LNCaP clone FGC (cell line): ENCODE measurements at regions not wholly inside any gene's neighbourhood (a gene's known extent, or its start where the extent isn't known, plus 50 kb on each side); places are given as distances from the start of the nearest gene placed in this dataset.
A peak's percentile ranks its signal among the peaks of the same experiment; 100 is the strongest.
"Not testable (repeated sequence)": the region's sequence is repeated elsewhere in the genome, so short reads cannot be mapped to it uniquely, and the experiment has no call there.

Experiments used
- DNase-seq: peaks from one replicate; pipeline ENCODE4 v3.0.0-alpha.2; 2011; ENCODE audit warnings: low read depth
- H3K4me3 ChIP-seq: 2 replicates; pipeline ENCODE4 v1.5.1; 2011; ENCODE audit warnings: mild to moderate bottlenecking, low read depth, low read length, control low read depth
- TF ChIP-seq, protein P1 (sequence below): IDR thresholded peaks from 2 replicates; pipeline ENCODE4 v1.5.1; 2012; ENCODE audit warnings: mild to moderate bottlenecking; ENCODE audit not compliant: control insufficient read depth, insufficient read depth; ENCODE audit errors: extremely low read depth

DNA sequence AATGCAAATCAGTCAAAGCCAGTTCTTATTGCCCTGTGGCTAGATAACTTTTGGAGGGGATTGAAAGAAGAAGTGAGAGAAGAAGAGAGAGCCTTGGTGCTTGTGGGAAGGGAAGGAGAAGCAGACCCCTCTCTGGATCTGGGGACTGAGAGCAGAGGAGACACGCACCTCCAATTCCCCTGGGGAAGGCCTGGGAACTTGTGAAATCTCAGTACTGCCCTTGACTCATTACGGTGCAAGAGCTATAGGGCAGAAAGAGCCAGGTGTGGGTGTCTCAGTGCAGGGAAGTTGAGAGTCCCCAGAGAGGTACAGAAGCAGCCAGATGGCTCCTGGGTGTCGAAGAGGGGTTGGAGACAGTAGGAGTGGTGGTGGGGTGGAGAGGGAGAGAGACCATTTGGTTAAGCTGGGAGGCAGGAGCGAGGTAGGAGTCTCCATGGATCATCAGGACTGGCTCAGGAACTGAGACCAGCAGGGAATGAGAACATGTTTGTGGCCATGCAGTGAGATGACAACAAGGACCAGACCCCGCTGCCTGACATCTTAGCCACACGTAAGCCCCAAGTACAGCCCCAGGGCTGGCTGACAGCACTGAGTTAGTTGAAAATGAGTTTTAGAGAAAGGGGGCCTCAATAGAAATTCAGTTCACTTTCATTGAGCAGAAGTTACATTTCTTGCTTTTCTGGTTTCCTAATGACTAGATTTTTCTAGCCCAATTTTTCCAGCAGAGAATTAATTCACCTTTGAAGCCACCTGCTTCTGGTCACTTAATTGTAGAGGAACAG is 238.2 kb downstream of the BUB3 start:
- H3K4me3 ChIP-seq, result no peak overlapping the region
- DNase-seq, result no peak
- TF ChIP-seq, protein P1, sequence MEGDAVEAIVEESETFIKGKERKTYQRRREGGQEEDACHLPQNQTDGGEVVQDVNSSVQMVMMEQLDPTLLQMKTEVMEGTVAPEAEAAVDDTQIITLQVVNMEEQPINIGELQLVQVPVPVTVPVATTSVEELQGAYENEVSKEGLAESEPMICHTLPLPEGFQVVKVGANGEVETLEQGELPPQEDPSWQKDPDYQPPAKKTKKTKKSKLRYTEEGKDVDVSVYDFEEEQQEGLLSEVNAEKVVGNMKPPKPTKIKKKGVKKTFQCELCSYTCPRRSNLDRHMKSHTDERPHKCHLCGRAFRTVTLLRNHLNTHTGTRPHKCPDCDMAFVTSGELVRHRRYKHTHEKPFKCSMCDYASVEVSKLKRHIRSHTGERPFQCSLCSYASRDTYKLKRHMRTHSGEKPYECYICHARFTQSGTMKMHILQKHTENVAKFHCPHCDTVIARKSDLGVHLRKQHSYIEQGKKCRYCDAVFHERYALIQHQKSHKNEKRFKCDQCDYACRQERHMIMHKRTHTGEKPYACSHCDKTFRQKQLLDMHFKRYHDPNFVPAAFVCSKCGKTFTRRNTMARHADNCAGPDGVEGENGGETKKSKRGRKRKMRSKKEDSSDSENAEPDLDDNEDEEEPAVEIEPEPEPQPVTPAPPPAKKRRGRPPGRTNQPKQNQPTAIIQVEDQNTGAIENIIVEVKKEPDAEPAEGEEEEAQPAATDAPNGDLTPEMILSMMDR, result no peak

DNA sequence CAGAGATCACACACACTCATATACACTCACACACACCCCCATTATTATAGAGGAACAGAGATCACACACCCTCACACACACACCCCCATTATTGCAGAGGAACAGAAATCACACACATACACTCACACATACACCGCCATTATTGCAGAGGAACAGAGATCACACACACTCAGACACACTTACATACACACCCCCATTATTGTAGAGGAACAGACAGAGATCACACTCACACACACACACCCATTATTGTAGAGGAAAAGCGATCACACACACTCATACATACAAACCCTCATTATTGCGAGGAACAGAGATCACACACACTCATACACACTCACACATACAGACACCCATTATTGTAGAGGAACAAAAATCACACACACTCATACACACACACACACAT is 239.0 kb downstream of the BUB3 start:
- TF ChIP-seq, protein P1, result no peak
- DNase-seq, result no peak
- no peak overlapping the region for H3K4me3 ChIP-seq

DNA sequence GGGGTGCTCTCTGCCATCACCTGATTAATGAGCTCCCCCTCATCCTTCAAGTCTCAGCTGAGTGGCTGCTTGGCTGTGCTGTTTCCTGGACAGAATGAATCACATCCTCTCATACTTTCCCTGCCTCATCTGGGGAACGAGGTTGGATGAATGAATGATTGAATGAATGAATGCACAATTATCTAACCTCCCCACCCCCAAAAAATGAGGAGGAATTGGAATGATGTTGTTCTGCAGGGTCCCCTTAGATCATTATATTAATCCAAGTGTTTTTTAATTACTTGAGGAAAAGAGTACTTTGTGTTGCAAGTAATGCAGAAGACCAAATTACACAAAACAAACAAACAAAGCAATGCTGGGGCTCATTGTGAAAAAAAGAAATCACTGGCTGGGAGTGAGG is 240.2 kb downstream of the BUB3 start:
- TF ChIP-seq, protein P1, result no peak
- no peak overlapping the region for H3K4me3 ChIP-seq
- no peak for DNase-seq

DNA sequence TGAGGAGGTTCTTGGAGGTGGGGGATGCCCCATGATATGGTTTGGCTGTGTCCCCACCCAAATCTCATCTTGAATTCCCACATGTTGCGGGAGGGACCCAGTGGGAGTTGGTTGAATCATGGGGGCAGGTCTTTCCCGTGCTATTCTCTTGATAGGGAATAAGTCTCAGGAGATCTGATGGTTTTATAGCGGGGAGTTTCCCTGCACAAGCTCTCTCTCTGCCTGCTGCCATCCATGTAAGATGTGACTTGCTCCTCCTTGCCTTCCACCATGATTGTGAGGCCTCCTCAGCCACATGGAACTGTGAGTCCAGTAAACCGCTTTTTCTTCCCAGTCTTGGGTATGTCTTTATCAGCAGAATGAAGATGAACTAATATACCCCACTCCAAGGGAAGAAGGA is 241.0 kb downstream of the BUB3 start:
- not testable (repeated sequence) for DNase-seq, H3K4me3 ChIP-seq

DNA sequence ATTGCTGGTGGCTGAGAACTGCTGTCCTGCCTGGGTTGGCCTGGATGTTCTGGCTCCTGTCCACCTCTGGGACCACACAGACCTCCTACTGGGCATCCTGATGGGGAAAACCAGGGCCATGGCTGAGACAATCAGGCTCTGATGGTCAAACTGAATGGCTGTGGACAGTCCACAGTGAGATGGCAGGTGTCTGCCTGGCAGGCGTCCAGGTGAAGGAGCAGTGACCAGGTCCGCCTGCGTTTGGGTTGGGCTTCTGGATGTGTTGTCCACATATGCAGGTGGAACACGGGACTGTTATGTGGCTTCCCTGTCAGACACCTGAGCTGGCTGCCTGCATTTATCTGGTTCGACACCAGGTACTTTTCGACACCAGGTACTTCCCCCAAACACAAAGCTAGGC is 241.7 kb downstream of the BUB3 start:
- H3K4me3 ChIP-seq, result no peak overlapping the region
- no peak for DNase-seq
- TF ChIP-seq, protein P1, result no peak

DNA sequence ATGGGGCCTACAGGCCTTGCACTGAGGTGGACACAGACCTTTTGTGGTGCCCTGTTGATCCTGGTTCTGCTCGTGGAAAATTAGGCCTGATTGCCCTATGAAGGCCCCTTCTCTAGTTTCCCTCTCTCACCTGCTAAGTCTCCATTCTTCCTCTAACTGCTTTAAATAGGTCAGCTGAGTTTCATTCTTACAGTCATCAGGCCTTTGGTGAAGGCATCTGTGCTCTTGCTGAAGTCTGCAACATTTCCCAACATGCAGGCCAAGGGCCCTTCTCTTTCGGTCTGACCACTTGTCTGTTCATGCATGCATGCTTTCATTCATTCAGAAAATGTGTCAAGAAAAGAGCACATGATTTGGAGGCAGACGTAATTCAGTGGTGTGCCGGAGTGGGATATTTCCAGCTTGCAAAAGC is 244.0 kb downstream of the BUB3 start:
- no peak for DNase-seq
- no peak overlapping the region for H3K4me3 ChIP-seq
- TF ChIP-seq, protein P1, result no peak

DNA sequence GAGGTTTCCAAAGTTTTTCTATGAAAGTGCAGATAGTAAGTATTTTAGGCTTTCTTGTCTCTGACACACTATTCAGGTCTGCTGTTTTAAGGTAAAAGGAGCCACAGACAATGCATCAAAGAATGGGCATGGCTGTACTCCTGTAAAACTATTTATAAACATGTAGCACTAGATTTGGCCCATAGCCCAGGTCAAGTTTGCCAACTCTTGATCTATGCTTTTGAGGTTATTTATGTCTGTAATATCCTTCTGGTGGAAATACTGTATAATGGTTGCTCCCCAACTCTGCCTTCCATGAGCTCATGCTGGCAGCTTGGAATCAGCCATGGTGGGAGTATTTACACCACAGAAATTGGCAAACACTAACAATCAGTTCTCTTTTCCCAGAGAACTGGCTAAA is 244.6 kb downstream of the BUB3 start:
- DNase-seq, result peak; percentile 37
- no peak overlapping the region for H3K4me3 ChIP-seq
- TF ChIP-seq, protein P1, result no peak
